ENCODE measurements at regions not wholly inside any gene's neighbourhood (a gene's known extent, or its start where the extent isn't known, plus 50 kb on each side); places are given as distances from the start of the nearest gene placed in this dataset.

DNA sequence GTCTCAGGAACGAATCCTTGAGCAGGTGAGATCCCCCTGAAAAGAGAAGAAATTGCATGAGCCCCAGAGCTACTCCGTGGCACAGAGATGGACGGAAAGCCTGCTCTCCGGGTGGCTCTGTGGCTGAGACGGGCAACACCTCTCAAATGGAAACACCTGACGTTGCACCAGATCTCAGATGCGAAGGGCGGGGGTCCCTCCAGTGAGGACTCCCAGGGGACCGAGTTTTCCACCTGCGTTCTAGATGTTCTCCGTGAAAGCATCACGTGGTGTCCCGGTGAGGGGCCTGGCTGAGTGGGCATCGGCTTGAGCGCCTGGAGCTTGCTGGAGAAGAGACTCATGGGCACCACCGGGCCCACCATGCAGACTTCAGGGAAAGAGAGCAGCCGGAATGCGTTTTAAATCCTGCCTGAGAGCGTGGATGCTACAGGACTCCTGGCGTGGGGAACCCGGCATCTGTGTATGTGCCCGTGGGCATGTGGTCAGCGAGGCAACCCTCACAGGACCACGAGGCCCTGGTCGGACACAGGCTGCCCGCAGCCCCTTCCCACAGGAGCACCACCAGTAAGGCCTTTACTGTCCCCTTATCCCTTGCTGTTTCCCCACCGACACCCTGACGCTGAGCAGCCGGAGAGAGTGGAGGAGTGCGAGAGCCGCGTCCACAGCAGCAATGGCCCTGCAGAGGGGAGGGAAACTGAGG, 378.4 kb upstream of the IRX4 start:
- no peaks in the 10 kb centered on the region for H3K4me1 ChIP-seq (ENCODE audit: control insufficient read depth in 2 of 2, insufficient read depth in 2 of 2, low read length in 2 of 2)
- no peaks in the 10 kb centered on the region for H3K9me3 ChIP-seq (ENCODE audit: control insufficient read depth in 2 of 2, low read length in 2 of 2)
- no peak overlapping the region for H3K4me3 ChIP-seq (ENCODE audit: low read length in 2 of 2)
- H3K36me3 ChIP-seq (ENCODE audit: control insufficient read depth in 2 of 2, insufficient read depth in 2 of 2, low read length in 2 of 2), result no peaks in the 10 kb centered on the region
- H3K9ac ChIP-seq (ENCODE audit: low read depth in 1 of 2, low read length in 2 of 2), result no peak overlapping the region
- no peak overlapping the region for H3K27ac ChIP-seq (ENCODE audit: low read depth in 2 of 2, low read length in 2 of 2)
- H3K27me3 ChIP-seq (ENCODE audit: control insufficient read depth in 2 of 2, insufficient read depth in 2 of 2, low read length in 2 of 2), result no peaks in the 10 kb centered on the region

- H3K9me3 ChIP-seq (ENCODE audit: control insufficient read depth in 2 of 2, low read length in 2 of 2), result no peaks in the 10 kb centered on the region
- H3K4me1 ChIP-seq (ENCODE audit: control insufficient read depth in 2 of 2, insufficient read depth in 2 of 2, low read length in 2 of 2), result no peaks in the 10 kb centered on the region
- no peaks in the 10 kb centered on the region for H3K36me3 ChIP-seq (ENCODE audit: control insufficient read depth in 2 of 2, insufficient read depth in 2 of 2, low read length in 2 of 2)
- no peak overlapping the region for H3K9ac ChIP-seq (ENCODE audit: low read depth in 1 of 2, low read length in 2 of 2)
- H3K27me3 ChIP-seq (ENCODE audit: control insufficient read depth in 2 of 2, insufficient read depth in 2 of 2, low read length in 2 of 2), result no peaks in the 10 kb centered on the region
- no peak overlapping the region for H3K27ac ChIP-seq (ENCODE audit: low read depth in 2 of 2, low read length in 2 of 2)
- no peak overlapping the region for H3K4me3 ChIP-seq (ENCODE audit: low read length in 2 of 2)
These were observed 377.7 kb upstream of the IRX4 start for GRCh38 chr5:2260211-2261003.

- Histone ChIP-seq H3K27me3 (ENCODE audit: control insufficient read depth in 2 of 2, insufficient read depth in 2 of 2, low read length in 2 of 2) (no peaks in the 10 kb centered on the region), H3K36me3 (ENCODE audit: control insufficient read depth in 2 of 2, insufficient read depth in 2 of 2, low read length in 2 of 2) (no peaks in the 10 kb centered on the region)
These were observed 376.9 kb upstream of the IRX4 start for GRCh38 chr5:2259494-2260107.

DNA sequence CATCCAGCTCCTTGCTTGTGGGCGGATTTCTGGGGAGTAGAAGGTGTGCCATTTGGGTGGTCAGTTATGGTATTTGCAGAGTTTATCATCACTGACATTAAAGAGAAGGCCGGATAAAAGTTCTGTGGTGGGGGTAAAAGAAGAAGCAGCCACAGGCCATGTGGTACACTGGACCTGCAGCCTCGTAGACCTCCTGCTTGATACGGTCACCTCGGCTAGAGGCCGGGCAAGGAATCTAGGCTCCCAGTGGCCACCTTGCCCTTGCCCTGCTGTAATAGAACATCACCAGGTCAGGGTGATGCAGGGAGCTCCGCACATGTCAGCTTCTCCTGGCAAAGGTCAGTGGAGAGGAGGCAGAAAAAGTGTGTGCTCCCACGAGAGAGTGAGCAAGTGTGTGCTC, 376.1 kb upstream of the IRX4 start:
- no peaks in the 10 kb centered on the region for H3K36me3 ChIP-seq (ENCODE audit: control insufficient read depth in 2 of 2, insufficient read depth in 2 of 2, low read length in 2 of 2)
- no peak overlapping the region for H3K27ac ChIP-seq (ENCODE audit: low read depth in 2 of 2, low read length in 2 of 2)
- H3K4me1 ChIP-seq (ENCODE audit: control insufficient read depth in 2 of 2, insufficient read depth in 2 of 2, low read length in 2 of 2), result no peaks in the 10 kb centered on the region
- H3K27me3 ChIP-seq (ENCODE audit: control insufficient read depth in 2 of 2, insufficient read depth in 2 of 2, low read length in 2 of 2), result no peaks in the 10 kb centered on the region
- H3K4me3 ChIP-seq (ENCODE audit: low read length in 2 of 2), result no peak overlapping the region
- no peaks in the 10 kb centered on the region for H3K9me3 ChIP-seq (ENCODE audit: control insufficient read depth in 2 of 2, low read length in 2 of 2)
- H3K9ac ChIP-seq (ENCODE audit: low read depth in 1 of 2, low read length in 2 of 2), result no peak overlapping the region

More at GRCh38 chr5:2259494-2260107, 376.9 kb upstream of the IRX4 start:
- Histone ChIP-seq H3K27ac (ENCODE audit: low read depth in 2 of 2, low read length in 2 of 2) (no peak overlapping the region), H3K4me3 (ENCODE audit: low read length in 2 of 2) (no peak overlapping the region), H3K9ac (ENCODE audit: low read depth in 1 of 2, low read length in 2 of 2) (no peak overlapping the region), H3K4me1 (ENCODE audit: control insufficient read depth in 2 of 2, insufficient read depth in 2 of 2, low read length in 2 of 2) (no peaks in the 10 kb centered on the region), H3K9me3 (ENCODE audit: control insufficient read depth in 2 of 2, low read length in 2 of 2) (no peaks in the 10 kb centered on the region)

DNA sequence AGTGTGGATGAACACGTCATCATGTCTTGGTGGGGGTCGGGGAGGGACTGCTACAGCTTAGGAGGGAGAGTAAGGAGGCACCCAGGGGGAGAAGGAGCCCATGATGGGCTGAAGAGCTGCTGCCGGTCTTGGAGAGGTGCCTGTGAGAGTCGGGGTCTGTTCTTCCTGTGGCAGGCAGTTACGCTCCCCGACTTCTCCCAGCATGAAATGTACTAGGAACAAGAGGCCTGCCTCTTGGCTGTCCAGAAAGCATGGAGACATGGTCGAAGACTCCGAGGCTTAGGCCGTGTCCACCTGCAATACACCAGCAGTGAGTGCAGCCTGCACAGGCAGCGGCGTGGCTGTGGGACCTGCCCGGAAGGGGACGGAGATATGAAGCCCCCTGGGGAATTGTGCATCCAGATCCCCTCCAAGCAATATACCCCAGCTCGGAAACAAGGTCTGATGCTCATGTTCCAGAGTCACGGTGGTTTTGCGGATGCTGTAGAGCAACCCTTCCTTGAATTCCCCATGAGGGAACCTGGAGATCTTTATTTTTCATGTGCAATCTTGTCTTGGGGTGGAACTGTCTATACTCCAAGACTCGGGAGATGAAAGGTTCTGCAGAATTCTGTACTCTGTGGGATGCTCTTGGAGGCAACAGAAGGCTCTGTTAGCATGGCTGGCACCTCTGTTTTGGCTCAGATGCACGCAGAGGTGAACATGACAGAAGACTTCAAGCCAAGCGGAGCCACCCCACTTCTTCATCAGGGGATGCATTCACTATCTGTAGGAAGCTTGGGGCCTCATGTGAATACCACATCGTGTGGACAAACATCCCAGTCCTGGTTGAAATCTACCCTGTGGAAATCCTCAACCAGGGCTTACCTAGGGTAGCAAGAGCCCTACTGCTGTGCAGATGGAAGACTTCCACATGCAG, 374.9 kb upstream of the IRX4 start:
- H3K9me3 ChIP-seq (ENCODE audit: control insufficient read depth in 2 of 2, low read length in 2 of 2), result no peaks in the 10 kb centered on the region
- H3K27me3 ChIP-seq (ENCODE audit: control insufficient read depth in 2 of 2, insufficient read depth in 2 of 2, low read length in 2 of 2), result no peaks in the 10 kb centered on the region
- no peak overlapping the region for H3K9ac ChIP-seq (ENCODE audit: low read depth in 1 of 2, low read length in 2 of 2)
- H3K36me3 ChIP-seq (ENCODE audit: control insufficient read depth in 2 of 2, insufficient read depth in 2 of 2, low read length in 2 of 2), result no peaks in the 10 kb centered on the region
- no peak overlapping the region for H3K27ac ChIP-seq (ENCODE audit: low read depth in 2 of 2, low read length in 2 of 2)
- no peak overlapping the region for H3K4me3 ChIP-seq (ENCODE audit: low read length in 2 of 2)
- no peaks in the 10 kb centered on the region for H3K4me1 ChIP-seq (ENCODE audit: control insufficient read depth in 2 of 2, insufficient read depth in 2 of 2, low read length in 2 of 2)

GRCh38 chr5:2256691-2257280, 374.1 kb upstream of the IRX4 start:
- no peak overlapping the region for H3K4me3 ChIP-seq (ENCODE audit: low read length in 2 of 2)
- H3K9me3 ChIP-seq (ENCODE audit: control insufficient read depth in 2 of 2, low read length in 2 of 2), result no peaks in the 10 kb centered on the region
- no peaks in the 10 kb centered on the region for H3K27me3 ChIP-seq (ENCODE audit: control insufficient read depth in 2 of 2, insufficient read depth in 2 of 2, low read length in 2 of 2)
- H3K36me3 ChIP-seq (ENCODE audit: control insufficient read depth in 2 of 2, insufficient read depth in 2 of 2, low read length in 2 of 2), result no peaks in the 10 kb centered on the region
- H3K27ac ChIP-seq (ENCODE audit: low read depth in 2 of 2, low read length in 2 of 2), result no peak overlapping the region
- no peaks in the 10 kb centered on the region for H3K4me1 ChIP-seq (ENCODE audit: control insufficient read depth in 2 of 2, insufficient read depth in 2 of 2, low read length in 2 of 2)
- H3K9ac ChIP-seq (ENCODE audit: low read depth in 1 of 2, low read length in 2 of 2), result no peak overlapping the region

- Histone ChIP-seq H3K27ac (ENCODE audit: low read depth in 2 of 2, low read length in 2 of 2) (no peak overlapping the region), H3K4me3 (ENCODE audit: low read length in 2 of 2) (no peak overlapping the region), H3K4me1 (ENCODE audit: control insufficient read depth in 2 of 2, insufficient read depth in 2 of 2, low read length in 2 of 2) (no peaks in the 10 kb centered on the region), H3K27me3 (ENCODE audit: control insufficient read depth in 2 of 2, insufficient read depth in 2 of 2, low read length in 2 of 2) (no peaks in the 10 kb centered on the region), H3K9me3 (ENCODE audit: control insufficient read depth in 2 of 2, low read length in 2 of 2) (no peaks in the 10 kb centered on the region), H3K36me3 (ENCODE audit: control insufficient read depth in 2 of 2, insufficient read depth in 2 of 2, low read length in 2 of 2) (no peaks in the 10 kb centered on the region), H3K9ac (ENCODE audit: low read depth in 1 of 2, low read length in 2 of 2) (no peak overlapping the region)
These were observed 373.4 kb upstream of the IRX4 start for GRCh38 chr5:2255915-2256690.

DNA sequence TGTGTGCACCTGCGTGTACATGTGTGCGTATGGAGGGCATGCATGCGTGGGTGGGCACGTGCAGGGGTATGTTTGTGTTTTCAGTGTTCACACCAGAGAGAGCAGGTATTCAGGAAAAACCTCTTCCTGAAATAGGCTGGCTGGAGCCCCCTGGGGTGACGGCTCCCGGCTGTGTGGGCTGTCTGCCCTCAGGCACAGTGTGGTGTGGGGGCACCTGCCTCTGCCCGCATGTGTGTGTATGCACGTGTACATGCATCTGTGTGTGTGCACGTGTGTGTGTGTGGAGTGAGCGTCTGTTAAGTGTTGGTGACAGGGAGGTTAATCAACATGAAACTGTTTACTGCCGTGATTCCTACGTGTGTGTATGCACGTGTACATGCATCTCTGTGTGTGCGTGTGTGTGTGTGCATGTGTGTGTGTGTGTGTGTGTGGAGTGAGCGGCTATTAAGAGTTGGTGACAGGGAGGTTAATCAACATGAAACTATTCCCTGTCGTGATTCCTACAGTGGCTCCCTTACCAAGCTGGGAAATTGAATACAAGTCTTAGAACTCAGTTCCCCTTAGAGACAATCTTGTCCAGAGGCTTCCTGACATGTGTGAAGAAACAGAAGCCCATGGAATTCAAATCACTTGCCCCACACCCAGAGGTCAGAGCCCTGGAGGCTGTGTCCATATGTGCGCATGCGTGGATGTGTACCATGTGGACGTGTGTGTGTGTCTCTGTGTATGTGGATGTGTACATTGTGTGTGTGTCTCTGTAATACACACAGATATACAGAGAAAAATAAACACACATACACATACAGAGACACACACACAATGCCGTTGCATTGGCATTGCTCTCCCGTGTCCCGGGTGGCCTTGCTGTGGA, 372.4 kb upstream of the IRX4 start:
- no peak overlapping the region for H3K4me3 ChIP-seq (ENCODE audit: low read length in 2 of 2)
- H3K27ac ChIP-seq (ENCODE audit: low read depth in 2 of 2, low read length in 2 of 2), result no peak overlapping the region
- no peaks in the 10 kb centered on the region for H3K27me3 ChIP-seq (ENCODE audit: control insufficient read depth in 2 of 2, insufficient read depth in 2 of 2, low read length in 2 of 2)
- H3K4me1 ChIP-seq (ENCODE audit: control insufficient read depth in 2 of 2, insufficient read depth in 2 of 2, low read length in 2 of 2), result no peaks in the 10 kb centered on the region
- H3K36me3 ChIP-seq (ENCODE audit: control insufficient read depth in 2 of 2, insufficient read depth in 2 of 2, low read length in 2 of 2), result no peaks in the 10 kb centered on the region
- H3K9ac ChIP-seq (ENCODE audit: low read depth in 1 of 2, low read length in 2 of 2), result no peak overlapping the region
- no peaks in the 10 kb centered on the region for H3K9me3 ChIP-seq (ENCODE audit: control insufficient read depth in 2 of 2, low read length in 2 of 2)

Data from mucosa of rectum (tissue), 2 donors.